ENCODE measurements at regions not wholly inside any gene's neighbourhood (a gene's known extent, or its start where the extent isn't known, plus 50 kb on each side); places are given as distances from the start of the nearest gene placed in this dataset.
"Not testable (repeated sequence)": the region's sequence is repeated elsewhere in the genome, so short reads cannot be mapped to it uniquely, and the experiment has no call there.

- TF ChIP-seq POLR2AphosphoS5 (IDR thresholded peaks at IDR 0.05; ENCODE audit: borderline replicate concordance, low read depth, low read length); EZH2 (IDR thresholded peaks at IDR 0.05): not testable (repeated sequence)
Observed at GRCh38 chr5:105162557-105162956, 1600.0 kb upstream of the NUDT12 start.

Measured in SK-N-MC (cell line).